ENCODE measurements at regions not wholly inside any gene's neighbourhood (a gene's known extent, or its start where the extent isn't known, plus 50 kb on each side); places are given as distances from the start of the nearest gene placed in this dataset.

- no peak overlapping the region for H2AK5ac ChIP-seq (ENCODE audit: low read depth, low read length)
- H3K27ac ChIP-seq (ENCODE audit: low read depth, low read length), result no peak overlapping the region
- H4K5ac ChIP-seq (ENCODE audit: insufficient read length, low read depth, low read length), result no peak overlapping the region
- 89% methylated on average over 3 of the region's 3 CpGs; no CpG with 5 or more reads in 1 of the 2 experiments for WGBS, 2 experiments (ENCODE audit: extremely low coverage in 1 of 2, insufficient coverage in 1 of 2, insufficient read length in 1 of 2, insufficient replicate concordance in 2 of 2, low coverage in 1 of 2, low lambda C conversion rate in 2 of 2, missing lambda C conversion rate in 1 of 2)
- H3K18ac ChIP-seq (ENCODE audit: extremely low read depth, low read length), result no peak overlapping the region
- no peak overlapping the region for H2BK20ac ChIP-seq (ENCODE audit: low read length)
- H3K79me2 ChIP-seq (ENCODE audit: control insufficient read depth in 1 of 2, insufficient read depth in 2 of 2, low read length in 2 of 2), result no peaks in the 10 kb centered on the region
- H3K4me3 ChIP-seq (ENCODE audit: extremely low read depth in 1 of 4, insufficient read depth in 2 of 4, low read depth in 3 of 4, low read length in 4 of 4), result no peak overlapping the region
- H3K9me3 ChIP-seq (ENCODE audit: insufficient read depth in 2 of 2, low read depth in 1 of 2, low read length in 1 of 2), result no peaks in the 10 kb centered on the region
- peaks cover 0 to 1% (median 0%) of the 10 kb centered on the region in 4 experiments; a peak in 1 of 7 replicates for H3K27me3 ChIP-seq (replicated peaks in 1 of 4; ENCODE audit: control insufficient read depth in 3 of 4, extremely low read depth in 1 of 4, insufficient read depth in 3 of 4, low read length in 3 of 4)
- TF ChIP-seq HDAC2 (IDR thresholded peaks at IDR 0.05; ENCODE audit: borderline replicate concordance in 1 of 2, low read depth in 2 of 2, low read length in 2 of 2), result no peak
- no peak for TF ChIP-seq GABPA (IDR thresholded peaks at IDR 0.05; ENCODE audit: borderline replicate concordance, insufficient read depth, low read length)
- TF ChIP-seq SRF (IDR thresholded peaks at IDR 0.05; ENCODE audit: low read depth, low read length), result no peak
- TF ChIP-seq BACH1 (IDR thresholded peaks at IDR 0.05; ENCODE audit: low read length), result no peak
- TF ChIP-seq NANOG (IDR thresholded peaks at IDR 0.05; ENCODE audit: insufficient read depth, low read depth, low read length, poor library complexity, severe bottlenecking), result no peak
- TF ChIP-seq MAFK (IDR thresholded peaks at IDR 0.05; ENCODE audit: low read depth, low read length), result no peak
- H2BK120ac ChIP-seq (replicated peaks; ENCODE audit: low read depth, low read length), result no peak overlapping the region
- H3K4me1 ChIP-seq (replicated peaks in 1 of 4; ENCODE audit: control insufficient read depth in 3 of 4, insufficient read depth in 4 of 4, low read length in 3 of 4), result no peaks in the 10 kb centered on the region
- H3K9ac ChIP-seq (replicated peaks in 1 of 4; ENCODE audit: extremely low read depth in 1 of 4, low read depth in 3 of 4, low read length in 3 of 4), result no peak overlapping the region
- ChIA-PET CTCF (ENCODE audit: partially characterized antibody) (interaction anchor here (1.3 to 1.6 kb wide), 4 partner anchors 8 to 265 kb away, joined by 3 to 4 read pairs (median 3); no protein-coding TSS in a partner anchor), POLR2A (ENCODE audit: partially characterized antibody) (no interaction called here)
- H3K23me2 ChIP-seq (ENCODE audit: low read depth, low read length), result 0 out of 2 replicates have a peak, but pooled peaks cover 2% of the 10 kb centered on the region
- no peak overlapping the region for H3K23ac ChIP-seq (ENCODE audit: insufficient read length)
- H2BK15ac ChIP-seq (ENCODE audit: low read length), result no peak overlapping the region
- FAIRE-seq, result no peak
- H2BK12ac ChIP-seq (ENCODE audit: low read depth, low read length), result no peak overlapping the region
- no peaks in the 10 kb centered on the region for H3K36me3 ChIP-seq (ENCODE audit: control insufficient read depth in 2 of 4, insufficient read depth in 4 of 4, low read length in 3 of 4)
- H2AFZ ChIP-seq (ENCODE audit: low read length), result no peak overlapping the region
- H4K8ac ChIP-seq (ENCODE audit: extremely low read depth, insufficient read depth, low read length), result no peak overlapping the region
- no peak overlapping the region for H3K4me2 ChIP-seq (ENCODE audit: insufficient read depth in 1 of 2, low read depth in 2 of 2, low read length in 2 of 2)
- no peak overlapping the region for H3K56ac ChIP-seq (replicated peaks; ENCODE audit: insufficient read length, low read depth, low read length)
- H4K20me1 ChIP-seq (replicated peaks in 1 of 2; ENCODE audit: control insufficient read depth in 1 of 2, insufficient read depth in 2 of 2, low read length in 2 of 2), result no peaks in the 10 kb centered on the region
- no peak overlapping the region for H2BK5ac ChIP-seq (ENCODE audit: low read depth, low read length)
- no peaks in the 10 kb centered on the region for H3K79me1 ChIP-seq (ENCODE audit: low read depth, low read length)
- no peak overlapping the region for H3K14ac ChIP-seq (ENCODE audit: insufficient read length)
- H4K91ac ChIP-seq (replicated peaks; ENCODE audit: insufficient read length, low read length), result no peak overlapping the region
- no peak for DNase-seq (ENCODE audit: low read depth in 1 of 2, low spot score in 2 of 2)
- H3K4ac ChIP-seq (replicated peaks; ENCODE audit: insufficient read length, low read depth, low read length), result no peak overlapping the region
Observed at GRCh38 chr14:51386983-51387735, 147.1 kb downstream of the TMX1 start.

Data from H1 (cell line).